GM12878 (cell line): ENCODE measurements at regions not wholly inside any gene's neighbourhood (a gene's known extent, or its start where the extent isn't known, plus 50 kb on each side); places are given as distances from the start of the nearest gene placed in this dataset.

Experiments
- SP1 ChIP-seq: IDR thresholded peaks from one replicate; pipeline ENCODE4 v1.6.1; 2011; ENCODE audit warnings: low read depth, low read length
- ZNF24 ChIP-seq: fragments of 450-650 bp; IDR thresholded peaks from 2 replicates; pipeline ENCODE4 v1.6.1; 2017; ENCODE audit warnings: antibody characterized with exemption, mild to moderate bottlenecking

GRCh38 chr3:46132565-46132964 is 75.5 kb downstream of the CCR1 start:
- TF ChIP-seq ZNF24 (no peak), SP1 (no peak)
